DMS114 treated with DMSO at 0.1 percent for 48 hours (cell line): ENCODE measurements at regions not wholly inside any gene's neighbourhood (a gene's known extent, or its start where the extent isn't known, plus 50 kb on each side); places are given as distances from the start of the nearest gene placed in this dataset.

Experiments
- DNase-seq: peaks from one replicate; lab custom pipeline; 2025; ENCODE audit not compliant: unreplicated experiment; lab: John Stamatoyannopoulos, UW

DNA sequence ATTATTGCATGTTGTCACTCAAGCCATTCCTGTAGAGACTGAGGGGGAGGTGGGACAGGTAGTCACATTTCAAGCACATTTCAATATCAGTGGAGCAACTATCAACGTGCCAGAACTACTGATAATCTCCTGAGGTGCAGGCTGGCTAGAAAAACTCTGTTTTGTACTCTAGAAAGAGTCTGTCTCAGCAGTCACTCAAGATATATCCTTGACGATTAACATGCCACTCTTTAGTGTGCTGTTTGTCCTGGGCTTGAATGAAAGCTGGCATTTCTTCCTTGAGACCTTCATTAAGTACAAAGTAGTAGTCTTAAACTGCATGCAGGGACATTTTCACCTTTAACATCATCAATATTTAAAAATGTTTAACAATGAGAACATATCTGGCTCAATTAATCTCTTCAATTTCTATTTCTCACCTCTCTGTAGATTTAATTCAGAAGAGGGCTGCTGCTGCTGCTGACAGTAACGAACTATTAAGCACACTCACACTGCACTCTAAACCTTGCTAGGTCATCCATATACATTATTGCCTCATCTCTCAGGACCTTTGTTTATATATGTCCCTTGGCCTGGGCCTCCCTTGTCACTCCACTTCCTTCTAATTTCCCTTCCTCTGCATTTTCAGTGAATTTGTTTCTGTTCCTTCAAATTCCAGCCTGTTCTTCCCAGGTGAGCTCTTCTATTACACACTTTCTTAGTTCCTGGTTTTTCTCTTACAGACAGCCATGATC, 412.0 kb downstream of the HAPSTR1 start:
- DNase-seq = no peak

DNA sequence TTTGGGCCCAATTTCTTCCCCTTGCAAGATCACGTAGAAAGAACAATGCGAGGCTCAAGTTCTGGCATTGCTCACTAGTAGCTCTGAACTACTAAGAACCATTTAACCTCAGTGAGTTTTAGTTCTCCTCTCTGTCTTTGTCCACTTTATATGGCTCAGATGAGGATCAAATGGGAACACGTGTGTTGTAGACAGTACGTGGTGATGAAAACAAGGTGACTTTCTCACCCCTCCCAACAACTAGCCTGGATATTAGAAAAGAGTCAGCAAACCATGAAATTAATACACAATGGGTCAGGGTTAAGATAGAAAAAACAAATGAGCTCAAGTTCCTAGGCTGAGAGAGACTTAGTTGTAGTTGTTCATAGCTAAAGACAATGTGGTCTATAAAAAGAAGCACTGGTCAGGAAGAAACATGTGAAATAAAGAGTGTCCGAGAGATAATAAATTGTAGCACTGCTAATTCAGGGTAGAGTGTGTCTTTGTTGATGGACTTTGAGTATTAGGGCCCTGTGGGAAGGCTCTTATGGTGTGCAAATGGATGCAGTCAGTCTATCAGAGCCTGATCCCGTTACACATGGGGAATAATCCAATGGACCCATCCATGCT, 417.0 kb downstream of the HAPSTR1 start:
- DNase-seq = no peak

DNA sequence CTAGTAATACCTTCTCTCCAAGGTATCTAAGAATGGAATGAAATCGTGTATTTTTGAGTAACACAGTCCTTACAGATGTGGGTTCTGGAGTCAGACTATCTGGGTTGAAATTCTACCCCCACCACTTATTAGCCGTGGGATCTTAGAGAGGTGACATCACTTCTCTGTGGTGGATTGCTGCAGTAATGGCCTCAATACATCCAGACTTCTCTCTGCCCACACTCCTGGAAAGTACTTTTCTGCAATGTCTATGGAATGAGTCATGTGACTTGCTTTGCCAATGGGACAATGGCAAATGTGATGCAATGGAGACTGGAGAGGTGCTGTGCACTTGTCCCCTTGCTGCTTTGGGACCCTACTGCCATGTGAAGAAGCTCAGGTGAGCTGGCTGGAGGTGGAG, 418.2 kb downstream of the HAPSTR1 start:
- no peak for DNase-seq

DNA sequence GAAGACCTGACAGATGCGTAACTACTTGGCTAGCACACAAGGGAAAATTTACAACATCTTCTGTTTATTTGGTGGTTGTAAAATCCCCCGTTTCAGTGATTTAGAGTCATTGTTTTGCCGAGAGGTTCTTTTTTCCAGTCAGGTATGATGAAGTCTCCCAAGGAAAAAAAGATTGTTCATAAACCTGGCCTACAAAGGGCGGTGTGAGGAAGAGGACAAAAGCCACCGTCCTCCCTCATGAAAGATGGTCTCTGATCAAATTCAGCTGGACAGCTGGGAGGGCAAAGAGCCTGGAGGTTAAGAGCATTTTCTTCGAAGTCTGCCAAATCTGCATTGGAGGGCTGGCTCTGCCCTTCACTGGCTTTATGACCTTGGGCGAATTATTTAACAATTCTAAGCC, 419.9 kb downstream of the HAPSTR1 start:
- no peak for DNase-seq

DNA sequence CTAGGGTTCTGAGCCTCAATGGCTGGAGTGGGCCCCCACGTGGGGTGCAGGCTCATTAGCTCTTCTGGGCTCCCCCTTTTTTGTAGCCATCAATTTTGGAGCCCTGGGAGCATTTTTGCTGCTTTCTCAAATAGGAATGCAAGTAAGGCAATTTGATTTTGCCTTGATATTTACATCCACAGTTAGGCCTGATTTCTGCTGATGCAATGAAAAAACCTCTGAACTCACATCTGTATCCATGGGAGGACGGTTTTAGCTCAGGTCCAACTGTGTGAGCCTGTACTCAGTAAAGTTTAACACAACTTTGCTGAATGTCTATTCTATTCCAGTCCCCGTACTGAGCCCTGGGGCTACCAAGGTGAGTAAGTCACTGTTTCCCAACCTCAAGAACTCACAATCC, 425.0 kb downstream of the HAPSTR1 start:
- no peak for DNase-seq

DNA sequence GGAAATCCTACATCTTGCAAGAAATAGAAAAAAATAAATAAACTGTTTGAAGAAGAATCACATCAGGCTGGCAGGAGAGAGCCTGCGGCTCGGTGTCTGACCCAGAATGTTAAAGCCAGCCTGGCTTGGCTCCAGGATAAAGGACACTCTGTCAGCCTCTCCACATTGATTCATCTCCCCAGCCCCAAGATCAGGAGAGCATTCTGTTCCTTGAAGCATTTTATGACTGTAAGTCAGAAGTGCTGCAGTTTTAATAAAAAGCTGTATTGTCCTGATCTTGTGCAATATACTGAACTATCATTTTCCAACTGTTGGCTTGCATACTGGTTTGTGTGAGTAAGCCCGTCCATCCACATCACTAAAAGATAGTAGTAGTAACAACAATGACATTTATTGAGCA, 426.6 kb downstream of the HAPSTR1 start:
- DNase-seq = no peak

DNA sequence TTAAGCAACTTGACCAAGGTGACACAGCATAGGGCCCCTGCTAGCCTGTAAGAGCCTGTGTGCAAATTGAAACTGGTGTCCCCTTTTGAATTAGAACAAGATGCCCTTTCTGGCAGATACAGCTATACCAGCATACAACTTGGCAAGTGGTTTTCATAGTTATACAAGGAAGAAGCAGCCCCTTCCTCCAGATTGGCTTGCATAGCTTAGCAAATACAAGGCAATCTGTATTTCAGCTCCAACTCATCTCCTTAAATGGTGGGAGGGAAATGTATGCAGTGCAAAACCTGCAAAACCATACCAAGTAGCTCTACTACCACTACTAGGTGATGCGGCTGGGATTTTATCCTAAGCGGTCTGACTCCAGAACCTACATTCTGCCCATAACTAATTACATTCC, 427.1 kb downstream of the HAPSTR1 start:
- no peak for DNase-seq

DNA sequence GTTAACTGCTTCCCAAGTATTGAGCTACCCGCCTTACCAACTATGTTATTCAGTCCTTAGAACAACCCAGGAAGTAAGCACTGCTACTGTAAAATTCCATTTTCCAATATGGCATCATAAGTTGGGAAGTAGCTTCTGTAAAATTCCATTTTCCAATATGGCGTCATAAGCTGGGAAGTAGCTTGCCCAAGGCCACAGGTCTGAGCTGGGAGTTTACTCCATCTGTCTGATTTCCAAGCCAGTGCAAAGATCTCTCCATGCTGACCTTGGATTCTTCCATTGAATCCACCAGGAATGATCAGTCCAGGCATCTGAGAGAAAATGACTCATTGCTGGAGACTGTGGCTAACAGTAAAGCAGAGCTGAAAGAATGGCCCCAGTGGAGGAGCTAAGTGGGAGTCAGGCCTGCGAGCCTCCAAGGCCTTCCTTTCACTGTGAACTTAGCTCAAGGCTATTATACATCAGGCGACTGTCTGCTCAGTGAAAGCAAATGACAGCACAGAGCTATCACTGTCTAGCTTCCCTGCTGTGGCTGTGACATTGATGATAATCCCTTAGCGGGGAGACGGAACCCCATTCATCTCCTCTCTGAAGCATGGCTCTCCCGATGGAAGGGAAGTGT, 430.4 kb downstream of the HAPSTR1 start:
- DNase-seq = no peak

DNA sequence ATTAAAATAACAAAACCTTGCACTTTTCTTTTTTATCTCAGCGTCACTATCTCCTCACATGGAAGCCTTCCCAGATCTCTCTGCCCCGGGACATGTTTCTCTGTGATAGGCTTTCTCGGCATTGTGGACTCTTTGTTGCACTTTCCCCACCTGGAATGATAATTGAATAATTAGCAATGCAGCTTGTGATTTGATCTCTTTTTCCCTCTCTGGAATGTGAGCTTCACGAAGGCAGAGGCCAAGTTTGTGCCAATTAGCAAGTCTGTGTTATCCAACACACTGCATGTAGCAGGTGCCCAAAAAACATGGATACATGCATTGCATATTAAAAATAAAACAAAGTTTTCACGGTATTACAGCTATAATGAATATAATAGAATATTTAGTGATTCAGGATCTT, 431.2 kb downstream of the HAPSTR1 start:
- no peak for DNase-seq

DNA sequence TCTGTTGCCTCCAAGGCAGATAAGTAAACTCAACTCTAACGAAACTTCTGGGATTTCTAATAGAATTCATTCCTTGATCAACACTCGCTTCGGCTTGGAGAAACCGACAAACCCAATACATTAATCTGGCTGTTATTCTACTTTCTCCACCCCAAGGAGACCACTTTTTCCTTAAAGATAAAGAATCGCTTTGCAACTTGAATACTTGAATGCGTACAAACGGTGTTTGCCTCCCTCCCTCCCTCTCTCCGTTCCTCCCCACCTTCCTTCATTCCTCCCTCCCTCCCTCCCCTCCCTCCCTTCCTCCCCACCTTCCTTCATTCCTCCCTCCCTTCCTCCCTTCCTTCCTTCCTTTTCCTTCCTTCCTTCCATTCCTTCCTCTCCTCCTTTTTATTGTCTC, 432.6 kb downstream of the HAPSTR1 start:
- no peak for DNase-seq

DNA sequence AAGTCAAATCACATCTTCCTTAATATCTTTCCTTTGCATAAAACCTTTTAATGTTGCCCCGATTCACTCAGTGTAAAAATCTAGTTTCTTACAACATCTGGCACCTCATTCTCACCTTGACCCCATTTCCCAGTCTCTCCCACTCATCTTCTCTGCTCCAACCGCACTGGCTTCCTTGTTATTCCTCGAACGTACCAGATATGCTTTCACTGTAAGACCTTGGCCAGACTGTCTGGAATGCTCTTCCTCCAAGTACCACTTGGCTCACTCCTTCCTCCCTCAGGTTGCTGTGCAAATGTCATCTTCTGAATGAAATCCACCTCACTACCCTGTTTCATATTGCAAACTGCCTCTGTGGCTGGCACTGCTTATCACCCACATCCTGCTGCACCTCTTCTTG, 433.6 kb downstream of the HAPSTR1 start:
- DNase-seq = no peak

DNA sequence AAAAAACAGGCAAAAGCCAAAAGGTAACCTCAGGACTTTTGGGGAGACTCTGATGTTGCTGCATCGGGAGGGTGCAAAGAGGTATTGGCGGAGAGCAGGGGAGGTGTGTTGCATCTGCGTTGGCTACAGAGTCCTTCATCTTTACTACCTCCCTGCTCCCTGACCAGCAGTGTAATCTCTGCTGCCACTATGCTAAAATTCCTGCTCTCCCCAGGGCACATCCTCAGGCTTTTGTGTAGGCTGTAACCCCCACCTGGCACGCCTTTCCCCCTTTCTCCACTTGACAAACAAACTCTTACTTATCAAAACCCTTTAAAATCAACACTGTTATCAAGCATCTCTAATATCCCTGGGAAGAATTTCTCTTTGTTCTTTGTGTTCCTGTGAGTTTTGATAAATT, 435.3 kb downstream of the HAPSTR1 start:
- no peak for DNase-seq

DNA sequence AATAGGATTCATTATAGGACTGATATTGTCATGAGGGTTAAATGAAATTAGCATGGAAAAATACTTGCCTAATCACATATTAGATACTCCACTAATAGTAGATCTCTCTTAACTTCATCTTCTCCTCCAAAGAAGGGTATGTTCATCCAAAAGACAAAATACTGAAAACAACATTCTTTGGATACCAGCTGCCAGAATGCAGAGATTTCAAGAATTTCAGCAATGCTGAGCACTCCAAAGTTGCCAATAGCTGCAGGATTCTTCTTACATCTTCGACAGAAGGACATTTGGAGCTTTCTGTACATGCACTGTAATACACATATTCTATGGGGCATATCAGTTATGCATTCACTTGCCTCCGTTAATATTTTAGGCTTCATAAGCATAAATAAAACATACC, 436.5 kb downstream of the HAPSTR1 start:
- no peak for DNase-seq

DNA sequence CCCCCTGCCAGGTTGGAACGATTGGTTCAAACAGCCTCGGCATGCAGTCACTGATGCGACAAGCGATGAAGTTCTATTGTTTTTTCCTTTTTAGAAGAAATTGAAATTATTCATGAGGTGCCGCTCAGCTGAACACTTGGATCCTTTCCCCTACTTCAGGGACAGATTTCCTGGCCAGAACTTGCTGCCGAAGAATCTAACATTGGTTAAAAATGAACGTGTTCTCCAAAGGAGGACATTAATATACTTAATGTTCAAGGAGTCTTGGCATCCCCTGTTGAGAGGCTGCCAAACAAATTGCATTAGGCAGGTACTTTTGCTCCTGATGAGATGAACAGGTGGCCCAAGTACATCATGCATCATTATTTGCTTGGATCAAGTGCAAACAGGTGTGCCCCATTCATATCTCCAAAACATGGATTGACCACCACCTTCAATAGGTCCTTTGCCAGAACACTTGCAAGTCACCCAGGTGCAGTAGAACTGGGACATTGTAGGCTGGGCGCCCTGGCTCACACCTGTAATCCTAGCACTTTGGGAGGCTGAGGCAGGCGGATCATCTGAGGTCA, 437.2 kb downstream of the HAPSTR1 start:
- no peak for DNase-seq

DNA sequence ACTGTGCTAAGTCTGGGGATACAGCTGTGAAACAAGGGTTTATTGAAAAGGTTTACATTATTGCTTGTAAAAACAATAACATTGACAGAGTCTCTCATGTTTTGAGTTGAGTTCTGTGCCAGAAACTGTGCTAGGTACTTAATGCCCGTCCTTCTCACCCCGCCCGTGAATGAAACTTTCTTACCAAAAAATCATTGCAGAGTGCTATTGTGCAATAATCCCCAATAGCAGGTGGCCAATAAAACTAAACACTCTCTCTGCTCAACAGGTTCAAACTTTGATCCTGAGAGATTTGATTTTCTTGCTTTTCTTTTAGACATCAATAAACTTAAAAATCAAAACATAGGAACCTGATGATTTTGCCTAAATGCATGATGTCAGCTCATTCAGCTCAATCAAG, 441.6 kb downstream of the HAPSTR1 start:
- no peak for DNase-seq

DNA sequence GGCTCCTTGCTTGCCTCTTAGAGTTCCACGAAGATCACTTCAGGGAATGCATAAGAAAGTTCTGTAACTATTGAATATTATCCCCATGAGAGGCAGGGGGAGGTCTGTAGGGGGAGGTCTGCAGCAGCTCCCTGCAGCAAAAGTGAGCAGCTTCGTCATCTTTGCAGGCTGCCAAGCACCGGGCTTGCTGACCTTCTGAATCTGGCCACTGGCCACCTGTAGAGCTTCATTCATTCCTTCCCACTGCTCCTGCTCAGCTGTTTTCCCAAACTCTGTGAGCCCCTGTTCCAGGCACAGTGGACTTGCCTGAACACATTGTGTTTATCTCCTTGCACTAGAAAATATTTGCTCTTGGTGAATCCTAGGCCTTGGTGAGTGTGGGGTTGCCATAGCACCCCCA, 443.3 kb downstream of the HAPSTR1 start:
- DNase-seq = no peak

DNA sequence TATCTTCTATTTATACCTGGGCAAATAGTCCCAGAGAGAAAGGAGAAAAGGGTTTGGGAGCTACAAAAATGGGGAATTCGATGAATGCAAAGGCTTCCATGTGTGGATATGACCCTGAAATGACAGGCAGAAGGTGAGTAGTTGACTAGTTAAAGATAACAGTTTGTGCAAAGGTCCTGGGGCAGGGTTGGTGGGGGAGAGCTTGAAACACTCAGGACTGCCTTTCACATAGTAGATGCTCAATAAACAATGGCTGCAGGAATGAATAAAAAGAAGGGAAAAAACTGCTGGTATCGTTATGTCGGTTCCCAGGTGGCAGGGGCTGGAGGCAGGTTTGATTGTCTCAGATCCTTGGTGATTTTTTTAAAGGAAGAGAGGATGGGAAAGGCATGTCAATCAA, 445.5 kb downstream of the HAPSTR1 start:
- no peak for DNase-seq

DNA sequence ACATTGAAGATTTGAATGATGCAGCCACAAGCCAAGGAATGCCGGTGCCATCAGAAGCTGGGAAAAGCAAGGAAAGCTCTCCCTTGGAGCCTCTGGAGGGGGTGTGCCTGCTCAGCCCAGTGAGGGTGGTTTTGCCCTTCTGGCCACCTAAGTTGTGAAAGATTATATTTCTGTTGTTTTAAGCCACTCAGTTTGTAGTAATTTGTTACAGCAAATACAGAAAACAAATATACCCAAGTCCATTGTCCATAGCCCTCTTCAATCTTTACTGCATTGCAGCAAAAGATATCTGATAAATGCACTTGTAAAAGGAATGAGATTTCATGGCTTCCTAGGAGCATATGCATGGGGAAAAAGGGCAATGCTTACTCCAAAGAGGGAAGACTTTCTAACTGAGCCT, 447.9 kb downstream of the HAPSTR1 start:
- DNase-seq = no peak

DNA sequence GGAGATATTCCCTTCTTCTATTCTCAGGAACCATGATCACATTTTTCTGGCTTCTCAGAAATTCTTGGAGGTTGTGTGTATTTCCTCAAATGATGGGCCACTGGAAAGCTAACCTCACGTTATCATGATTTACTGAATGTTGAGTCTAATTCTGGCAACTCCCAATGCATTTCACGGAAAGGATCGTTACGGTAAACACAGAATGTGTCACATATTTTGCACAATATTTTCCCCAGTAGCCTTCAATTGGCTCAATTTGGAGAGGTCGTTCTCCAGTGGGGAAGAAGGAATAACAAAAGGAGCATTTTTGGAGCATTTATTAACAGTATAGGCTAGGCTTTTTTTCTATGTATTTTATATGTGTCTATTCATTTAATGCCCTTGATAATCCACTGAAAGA, 450.3 kb downstream of the HAPSTR1 start:
- DNase-seq = no peak

DNA sequence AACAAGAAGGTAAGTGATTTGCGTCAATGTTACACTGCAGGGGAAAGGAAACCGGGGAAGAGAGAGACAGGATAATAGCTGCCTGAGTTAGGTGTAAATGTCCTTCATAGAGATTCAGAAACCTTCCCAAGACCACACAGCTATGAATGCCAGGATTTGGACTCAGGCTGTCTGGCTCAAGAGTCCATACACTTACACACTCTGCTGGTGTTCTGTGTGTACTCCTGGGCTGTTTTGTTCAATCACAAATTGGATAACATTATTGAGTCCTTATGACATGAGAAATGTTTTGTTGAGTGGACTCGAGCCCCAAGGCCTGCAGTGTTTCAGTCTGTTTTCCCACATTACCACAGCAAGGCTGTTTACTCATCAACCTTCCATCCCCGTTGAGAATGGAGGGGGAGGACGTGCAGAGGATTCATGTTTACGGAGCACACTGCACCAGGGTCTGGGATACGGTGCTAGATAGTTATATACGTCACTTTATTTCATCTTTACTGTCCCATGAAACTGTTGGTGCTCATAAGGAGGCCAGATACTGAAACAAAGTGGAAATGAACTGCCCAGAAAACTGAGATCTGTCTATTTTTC, 450.8 kb downstream of the HAPSTR1 start:
- no peak for DNase-seq

DNA sequence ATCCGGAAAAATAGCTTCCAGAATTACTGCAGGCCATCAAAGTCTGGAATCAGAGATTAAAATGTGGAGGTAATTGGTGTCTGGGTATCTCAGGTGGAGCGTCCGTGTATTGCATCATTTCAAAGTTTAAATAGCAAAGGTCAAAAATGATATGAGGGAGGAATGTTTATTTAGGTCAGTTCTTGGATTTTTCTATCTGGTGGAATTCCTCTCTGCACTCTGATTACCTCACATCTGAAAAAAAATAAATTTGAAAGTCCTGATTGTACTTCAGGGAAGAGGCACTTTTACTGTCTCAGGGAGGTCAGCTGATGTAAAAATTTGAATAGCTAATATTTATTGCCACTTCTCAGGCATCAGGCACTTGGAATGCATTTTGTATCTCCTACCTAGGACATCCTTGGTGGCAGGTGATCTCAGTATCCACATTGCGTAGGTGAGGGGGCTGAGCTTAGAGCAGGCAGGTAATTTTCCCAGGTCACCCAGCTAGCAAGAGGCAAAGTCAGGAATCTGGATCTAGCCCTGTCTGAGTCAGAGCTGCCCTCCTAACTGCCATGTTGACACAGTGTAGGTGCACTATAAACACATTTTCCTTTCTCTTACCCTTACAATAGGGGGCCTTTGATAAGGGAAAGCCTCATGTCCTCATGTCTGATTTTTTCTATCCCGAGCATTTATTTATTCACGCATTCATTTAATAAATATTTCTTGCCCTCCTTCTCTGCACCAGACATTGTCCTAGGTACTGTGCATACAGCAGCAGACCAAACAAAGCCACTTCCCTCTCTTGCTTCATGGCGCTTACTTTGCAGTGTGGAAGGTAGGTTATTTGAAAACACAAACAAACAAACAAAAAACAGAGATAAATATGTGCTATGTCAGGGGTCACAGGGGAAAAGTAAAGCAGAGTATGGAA, 454.3 kb downstream of the HAPSTR1 start:
- no peak for DNase-seq
